H1 (cell line): ENCODE measurements at regions not wholly inside any gene's neighbourhood (a gene's known extent, or its start where the extent isn't known, plus 50 kb on each side); places are given as distances from the start of the nearest gene placed in this dataset.

Experiments used
- CTCF ChIA-PET: fragments of 300-600 bp; sonication (Branson Sonifier 250); formaldehyde crosslinking; loops from one replicate; lab custom pipeline; 2021; ENCODE audit not compliant: partially characterized antibody; lab: Charles Lee
- POLR2A ChIA-PET: fragments of 300-600 bp; sonication (Branson Sonifier 250); formaldehyde crosslinking; loops from one replicate; lab custom pipeline; 2021; ENCODE audit warnings: inconsistent platforms; ENCODE audit not compliant: partially characterized antibody; lab: Charles Lee
- DNase-seq, 2 experiments: peaks; one replicate each; pipeline versions ENCODE4 v3.0.0 to v3.0.0-alpha.2; 2010 to 2022; ENCODE audit warnings: low spot score in 2 of 2, low read depth in 1 of 2, mixed read lengths in 1 of 2
- FAIRE-seq: peaks from 2 replicates; lab custom pipeline; 2011; peaks lifted over from hg19 to GRCh38; lab: Jason Lieb, UNC
- H2AFZ ChIP-seq: 2 replicates; pipeline ENCODE4 v1.8.1; 2012; ENCODE audit warnings: low read length, inconsistent platforms
- H2AK5ac ChIP-seq: 2 replicates; pipeline ENCODE4 v1.6.1; 2013; ENCODE audit warnings: low read depth, low read length
- H2BK120ac ChIP-seq: replicated peaks from 2 replicates; pipeline ENCODE3; 2013; ENCODE audit warnings: low read depth, low read length, inconsistent platforms
- H2BK12ac ChIP-seq: 2 replicates; pipeline ENCODE4 v1.6.1; 2013; ENCODE audit warnings: low read depth, low read length
- H2BK15ac ChIP-seq: 2 replicates; pipeline ENCODE4 v1.6.1; 2013; ENCODE audit warnings: low read length
- H2BK20ac ChIP-seq: 2 replicates; pipeline ENCODE4 v1.6.1; 2013; ENCODE audit warnings: low read length
- H2BK5ac ChIP-seq: 2 replicates; pipeline ENCODE4 v1.6.1; 2013; ENCODE audit warnings: low read depth, low read length
- H3K14ac ChIP-seq: 2 replicates; pipeline ENCODE4 v1.6.1; 2013; ENCODE audit warnings: inconsistent platforms; ENCODE audit not compliant: insufficient read length
- H3K18ac ChIP-seq: 2 replicates; pipeline ENCODE4 v1.6.1; 2013; ENCODE audit warnings: low read length; ENCODE audit errors: extremely low read depth
- H3K23ac ChIP-seq: 2 replicates; pipeline ENCODE4 v1.6.1; 2013; ENCODE audit warnings: inconsistent platforms; ENCODE audit not compliant: insufficient read length
- H3K23me2 ChIP-seq: 2 replicates; pipeline ENCODE4 v1.6.1; 2013; ENCODE audit warnings: low read depth, low read length
- H3K27ac ChIP-seq: 2 replicates; pipeline ENCODE4 v1.6.1; 2011; ENCODE audit warnings: low read depth, low read length, inconsistent platforms
- H3K27me3 ChIP-seq, 4 experiments: replicated peaks in 1 of 4; 1 replicate in 1 of 4; 2 replicates in 3 of 4; pipeline versions ENCODE4 v1.6.1 to v1.8.1; 2011 to 2013; ENCODE audit warnings: low read length in 3 of 4, mild to moderate bottlenecking in 3 of 4, inconsistent platforms in 2 of 4, mixed read lengths in 2 of 4, moderate library complexity in 1 of 4; ENCODE audit not compliant: control insufficient read depth in 3 of 4, insufficient read depth in 3 of 4; ENCODE audit errors: extremely low read depth in 1 of 4
- H3K36me3 ChIP-seq, 4 experiments: 2 replicates each; pipeline versions ENCODE4 v1.6.1 to v1.8.1; 2011 to 2013; ENCODE audit warnings: mild to moderate bottlenecking in 4 of 4, low read length in 3 of 4, moderate library complexity in 2 of 4, control low read depth in 1 of 4, inconsistent platforms in 1 of 4; ENCODE audit not compliant: insufficient read depth in 4 of 4, control insufficient read depth in 2 of 4
- H3K4ac ChIP-seq: replicated peaks from 2 replicates; pipeline ENCODE3; 2013; ENCODE audit warnings: low read length, low read depth, mixed read lengths, inconsistent platforms; ENCODE audit not compliant: insufficient read length
- H3K4me1 ChIP-seq, 4 experiments: replicated peaks in 1 of 4; 1 replicate in 1 of 4; 2 replicates in 3 of 4; pipeline versions ENCODE4 v1.6.1 to v1.8.1; 2011 to 2013; ENCODE audit warnings: low read length in 3 of 4, inconsistent platforms in 2 of 4, mixed read lengths in 1 of 4; ENCODE audit not compliant: insufficient read depth in 4 of 4, control insufficient read depth in 3 of 4
- H3K4me2 ChIP-seq, 2 experiments: 2 replicates each; pipeline versions ENCODE4 v1.6.1 to v1.8.1; 2011 to 2013; ENCODE audit warnings: low read depth in 2 of 2, low read length in 2 of 2, control low read depth in 1 of 2, inconsistent platforms in 1 of 2, mild to moderate bottlenecking in 1 of 2; ENCODE audit not compliant: insufficient read depth in 1 of 2
- H3K4me3 ChIP-seq, 4 experiments: fragments of 200-600, 300-600 bp in 1 of 4; sonication (generic), shearing (Covaris generic), sonication (Bioruptor Twin) in 1 of 4; 2 replicates each; pipeline versions ENCODE4 v1.5.1 to v1.8.1; 2011 to 2016; ENCODE audit warnings: low read length in 4 of 4, low read depth in 3 of 4, control low read depth in 2 of 4, inconsistent platforms in 2 of 4, mild to moderate bottlenecking in 2 of 4, mixed read lengths in 1 of 4, moderate library complexity in 1 of 4; ENCODE audit not compliant: insufficient read depth in 2 of 4; ENCODE audit errors: extremely low read depth in 1 of 4
- H3K56ac ChIP-seq: replicated peaks from 2 replicates; pipeline ENCODE3; 2013; ENCODE audit warnings: low read depth, mild to moderate bottlenecking, mixed read lengths, low read length, inconsistent platforms; ENCODE audit not compliant: insufficient read length
- H3K79me1 ChIP-seq: 2 replicates; pipeline ENCODE4 v1.6.1; 2013; ENCODE audit warnings: low read depth, low read length, control low read depth
- H3K79me2 ChIP-seq, 2 experiments: 2 replicates each; pipeline versions ENCODE4 v1.6.1 to v1.8.1; 2012 to 2013; ENCODE audit warnings: low read length in 2 of 2, mild to moderate bottlenecking in 2 of 2, inconsistent platforms in 1 of 2; ENCODE audit not compliant: insufficient read depth in 2 of 2, control insufficient read depth in 1 of 2
- H3K9ac ChIP-seq, 4 experiments: replicated peaks in 1 of 4; 1 replicate in 1 of 4; 2 replicates in 3 of 4; pipeline versions ENCODE4 v1.6.1 to v1.8.1; 2011 to 2013; ENCODE audit warnings: low read depth in 3 of 4, low read length in 3 of 4, control low read depth in 2 of 4, mild to moderate bottlenecking in 2 of 4, moderate library complexity in 2 of 4, inconsistent platforms in 1 of 4; ENCODE audit errors: extremely low read depth in 1 of 4
- H3K9me3 ChIP-seq, 2 experiments: 2 replicates each; pipeline versions ENCODE4 v1.6.1 to v1.8.1; 2012 to 2013; ENCODE audit warnings: mild to moderate bottlenecking in 2 of 2, moderate library complexity in 2 of 2, control low read depth in 1 of 2, inconsistent platforms in 1 of 2, low read depth in 1 of 2, low read length in 1 of 2, mixed read lengths in 1 of 2; ENCODE audit not compliant: insufficient read depth in 2 of 2
- H4K20me1 ChIP-seq, 2 experiments: replicated peaks in 1 of 2; 2 replicates each; pipeline versions ENCODE3 to v1.8.1; 2011 to 2013; ENCODE audit warnings: inconsistent platforms in 2 of 2, low read length in 2 of 2, mild to moderate bottlenecking in 1 of 2; ENCODE audit not compliant: insufficient read depth in 2 of 2, control insufficient read depth in 1 of 2
- H4K5ac ChIP-seq: 2 replicates; pipeline ENCODE4 v1.6.1; 2013; ENCODE audit warnings: low read length, low read depth, mixed read lengths, inconsistent platforms; ENCODE audit not compliant: insufficient read length
- H4K8ac ChIP-seq: 2 replicates; pipeline ENCODE4 v1.8.0; 2013; ENCODE audit warnings: mild to moderate bottlenecking, moderate library complexity, low read length, inconsistent platforms; ENCODE audit not compliant: insufficient read depth; ENCODE audit errors: extremely low read depth
- H4K91ac ChIP-seq: replicated peaks from 2 replicates; pipeline ENCODE3; 2013; ENCODE audit warnings: low read length, mixed read lengths, inconsistent platforms; ENCODE audit not compliant: insufficient read length
- ASH2L ChIP-seq: fragments of 200-600, 300-600 bp; sonication (generic); IDR thresholded peaks from one replicate; pipeline ENCODE4 v1.7.1; 2017; ENCODE audit warnings: low read length
- CHD2 ChIP-seq: IDR thresholded peaks from 2 replicates; pipeline ENCODE4 v1.6.1; 2012; ENCODE audit warnings: low read length, improper control_type of control experiment
- CREB1 ChIP-seq: IDR thresholded peaks from 2 replicates; pipeline ENCODE4 v1.6.1; 2012; ENCODE audit warnings: inconsistent platforms
- EGR1 ChIP-seq: IDR thresholded peaks from 2 replicates; pipeline ENCODE4 v1.6.1; 2011; ENCODE audit warnings: low read depth, low read length, borderline replicate concordance
- EP300 ChIP-seq, 2 experiments: IDR thresholded peaks; 1 replicate in 1 of 2; 2 replicates in 1 of 2; pipeline ENCODE4 v1.6.1; 2011 to 2012; ENCODE audit warnings: low read depth in 2 of 2, low read length in 2 of 2, mild to moderate bottlenecking in 2 of 2, borderline replicate concordance in 1 of 2, inconsistent platforms in 1 of 2, moderate library complexity in 1 of 2
- EZH2 ChIP-seq: fragments of 200-600 bp; sonication (generic); IDR thresholded peaks from 2 replicates; pipeline ENCODE4 v1.7.1; 2012; ENCODE audit warnings: low read depth, mild to moderate bottlenecking, moderate library complexity, low read length, inconsistent platforms; ENCODE audit not compliant: severe bottlenecking
- HDAC2 ChIP-seq, 2 experiments: fragments of 300-600 bp in 1 of 2; sonication (generic) in 1 of 2; IDR thresholded peaks; 2 replicates each; pipeline ENCODE4 v1.6.1; 2011 to 2012; ENCODE audit warnings: low read depth in 2 of 2, low read length in 2 of 2, mild to moderate bottlenecking in 2 of 2, moderate library complexity in 2 of 2, borderline replicate concordance in 1 of 2, inconsistent platforms in 1 of 2
- MAFK ChIP-seq: IDR thresholded peaks from 2 replicates; pipeline ENCODE4 v1.6.1; 2012; ENCODE audit warnings: low read depth, mild to moderate bottlenecking, improper control_type of control experiment, low read length
- NANOG ChIP-seq: IDR thresholded peaks from 2 replicates; pipeline ENCODE4 v1.6.1; 2011; ENCODE audit warnings: low read length, low read depth, mild to moderate bottlenecking, inconsistent platforms; ENCODE audit not compliant: insufficient read depth, poor library complexity, severe bottlenecking
- NRF1 ChIP-seq: IDR thresholded peaks from 2 replicates; pipeline ENCODE4 v1.6.1; 2011; ENCODE audit warnings: mild to moderate bottlenecking, low read depth, low read length, improper control_type of control experiment
- POLR2AphosphoS5 ChIP-seq: IDR thresholded peaks from 2 replicates; pipeline ENCODE4 v1.6.1; 2011; ENCODE audit warnings: low read depth, low read length
- POU5F1 ChIP-seq: IDR thresholded peaks from 2 replicates; pipeline ENCODE4 v1.6.1; 2011; ENCODE audit warnings: low read depth, mild to moderate bottlenecking, low read length, moderate library complexity
- RAD21 ChIP-seq, 2 experiments: IDR thresholded peaks in 1 of 2; conservative IDR thresholded peaks in 1 of 2; 2 replicates each; pipeline ENCODE4 v1.6.1; 2011; ENCODE audit warnings: low read depth in 2 of 2, low read length in 2 of 2, improper control_type of control experiment in 1 of 2, inconsistent platforms in 1 of 2, mild to moderate bottlenecking in 1 of 2, moderate library complexity in 1 of 2
- RNF2 ChIP-seq: fragments of 200-900, 300-1000 bp; sonication (generic); IDR thresholded peaks from 2 replicates; pipeline ENCODE4 v1.7.1; 2016; ENCODE audit warnings: borderline replicate concordance, low read depth, mild to moderate bottlenecking, antibody characterized with exemption, low read length; ENCODE audit not compliant: poor library complexity, severe bottlenecking; ENCODE audit errors: missing control alignments
- WGBS, 2 experiments: shearing (Covaris generic) in 1 of 2; methylation state at CpG; one replicate each; pipeline versions ENCODE4 v1.1.6 to v1.1.7; 2013 to 2015; ENCODE audit warnings: low lambda C conversion rate in 2 of 2, mixed read lengths in 2 of 2, inconsistent platforms in 1 of 2, low coverage in 1 of 2, missing lambda C conversion rate in 1 of 2; ENCODE audit not compliant: insufficient replicate concordance in 2 of 2, insufficient coverage in 1 of 2, insufficient read length in 1 of 2; ENCODE audit errors: extremely low coverage in 1 of 2, missing lambda C conversion rate in 1 of 2; 5-methylcytosine and 5-hydroxymethylcytosine counted together

DNA sequence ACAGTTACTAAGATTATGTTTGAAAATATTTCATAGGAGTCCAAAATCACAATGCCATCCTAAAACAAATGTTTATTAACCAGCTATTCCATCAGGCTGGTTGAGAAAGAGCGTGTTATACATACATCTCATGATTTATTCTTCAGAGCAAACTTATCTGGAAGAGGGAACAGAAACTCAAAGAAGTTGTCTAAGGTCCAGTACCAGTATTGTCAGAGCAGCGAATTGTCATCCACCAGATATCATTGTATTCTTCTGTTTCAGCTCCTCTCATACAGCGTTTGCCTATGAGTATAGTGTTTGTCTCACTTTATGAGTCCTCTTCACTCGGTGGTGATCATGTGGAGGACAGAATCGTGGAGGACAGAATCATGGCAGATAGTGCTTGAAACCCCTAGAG lies 238.2 kb downstream of the OSR1 start:
- no peak overlapping the region for H2BK12ac ChIP-seq
- WGBS, 2 experiments = 94% methylated on average over 5 of the region's 5 CpGs; no CpG with 5 or more reads in 1 of the 2 experiments
- H3K9me3 ChIP-seq = no peaks in the 10 kb centered on the region
- no peak overlapping the region for H4K8ac ChIP-seq
- no peaks in the 10 kb centered on the region for H4K20me1 ChIP-seq
- H3K23ac ChIP-seq = no peak overlapping the region
- H3K36me3 ChIP-seq = no peaks in the 10 kb centered on the region
- no peak overlapping the region for H4K5ac ChIP-seq
- no peak overlapping the region for H3K4me3 ChIP-seq
- H3K27ac ChIP-seq = no peak overlapping the region
- H2BK5ac ChIP-seq = no peak overlapping the region
- no peak overlapping the region for H2AK5ac ChIP-seq
- H3K18ac ChIP-seq = no peak overlapping the region
- ChIA-PET POLR2A (interaction anchor here (0.5 kb wide), 1 partner anchor 11 kb away, joined by 3 read pairs; no protein-coding TSS in a partner anchor), CTCF (interaction anchor here (1.6 kb wide), 1 partner anchor 15 kb away, joined by 4 read pairs; no protein-coding TSS in a partner anchor)
- no peak overlapping the region for H3K9ac ChIP-seq
- no peak overlapping the region for H2BK120ac ChIP-seq
- H4K91ac ChIP-seq = no peak overlapping the region
- H3K56ac ChIP-seq = no peak overlapping the region
- no peak overlapping the region for H3K14ac ChIP-seq
- H3K23me2 ChIP-seq = no peaks in the 10 kb centered on the region
- no peaks in the 10 kb centered on the region for H3K79me2 ChIP-seq
- no peak overlapping the region for H2BK15ac ChIP-seq
- DNase-seq (no peak), FAIRE-seq (no peak)
- no peak overlapping the region for H2AFZ ChIP-seq
- no peaks in the 10 kb centered on the region for H3K4me1 ChIP-seq
- no peak overlapping the region for H3K4me2 ChIP-seq
- H3K79me1 ChIP-seq = no peaks in the 10 kb centered on the region
- no peak overlapping the region for H2BK20ac ChIP-seq
- no peak overlapping the region for H3K4ac ChIP-seq
- H3K27me3 ChIP-seq = no peaks in the 10 kb centered on the region
- no peak for TF ChIP-seq MAFK
- no peak for TF ChIP-seq NANOG
- no peak for TF ChIP-seq EP300 (IDR thresholded peaks at IDR 0.05; ENCODE audit: borderline replicate concordance in 1 of 2, low read depth in 2 of 2, low read length in 2 of 2)
- no peak for TF ChIP-seq CREB1
- no peak for TF ChIP-seq RNF2
- TF ChIP-seq POU5F1 = no peak
- TF ChIP-seq NRF1 = no peak
- no peak for TF ChIP-seq RAD21 (IDR thresholded peaks at IDR 0.05 in 1 of 2, conservative IDR thresholded peaks at IDR 0.05 in 1 of 2; ENCODE audit: low read depth in 2 of 2, low read length in 2 of 2)
- no peak for TF ChIP-seq ASH2L
- TF ChIP-seq CHD2 = no peak
- TF ChIP-seq HDAC2 (IDR thresholded peaks at IDR 0.05; ENCODE audit: borderline replicate concordance in 1 of 2, low read depth in 2 of 2, low read length in 2 of 2) = no peak
- TF ChIP-seq EGR1 = no peak
- TF ChIP-seq POLR2AphosphoS5 = no peak
- TF ChIP-seq EZH2 = no peak
